MM.1S (cell line): ENCODE measurements at regions not wholly inside any gene's neighbourhood (a gene's known extent, or its start where the extent isn't known, plus 50 kb on each side); places are given as distances from the start of the nearest gene placed in this dataset.
A peak's percentile ranks its signal among the peaks of the same experiment; 100 is the strongest.

Source experiments
- DNase-seq: peaks from one replicate; pipeline ENCODE4 v3.0.0-alpha.2; 2015
- H2AFZ ChIP-seq: fragments of 300-600 bp; sonication (generic); 2 replicates; pipeline ENCODE4 v1.6.0; 2016; ENCODE audit warnings: antibody characterized with exemption, low read length
- H3F3A ChIP-seq: fragments of 300-600 bp; sonication (generic); 2 replicates; pipeline ENCODE4 v1.6.1; 2016; ENCODE audit warnings: mild to moderate bottlenecking, antibody characterized with exemption, low read length, moderate library complexity, mixed read lengths; ENCODE audit not compliant: insufficient read depth
- H3K27ac ChIP-seq: fragments of 300-600 bp; sonication (generic); 2 replicates; pipeline ENCODE4 v1.5.1; 2016; ENCODE audit warnings: mild to moderate bottlenecking, low read length
- H3K27me3 ChIP-seq: fragments of 300-600 bp; sonication (generic); replicated peaks from 2 replicates; pipeline ENCODE4 v1.6.0; 2016; ENCODE audit warnings: low read length; ENCODE audit not compliant: insufficient read depth
- H3K36me3 ChIP-seq: fragments of 300-600 bp; sonication (generic); replicated peaks from 2 replicates; pipeline ENCODE4 v1.6.1; 2016; ENCODE audit warnings: mild to moderate bottlenecking, low read length, mixed read lengths; ENCODE audit not compliant: insufficient read depth
- H3K4me1 ChIP-seq: fragments of 300-600 bp; sonication (generic); 2 replicates; pipeline ENCODE4 v1.6.1; 2016; ENCODE audit warnings: low read length, mixed read lengths
- H3K4me2 ChIP-seq: fragments of 300-600 bp; sonication (generic); 2 replicates; pipeline ENCODE4 v1.6.0; 2016; ENCODE audit warnings: low read depth, low read length
- H3K4me3 ChIP-seq: fragments of 300-600 bp; sonication (generic); 2 replicates; pipeline ENCODE4 v1.5.1; 2016; ENCODE audit warnings: low read length, mixed read lengths
- H3K79me2 ChIP-seq: fragments of 300-600 bp; sonication (generic); 2 replicates; pipeline ENCODE4 v1.6.1; 2016; ENCODE audit warnings: mixed run types, low read length, mixed read lengths
- H3K9ac ChIP-seq: fragments of 300-600 bp; sonication (generic); 2 replicates; pipeline ENCODE4 v1.6.1; 2016; ENCODE audit warnings: low read length, mixed read lengths
- H3K9me2 ChIP-seq: fragments of 300-600 bp; sonication (generic); replicated peaks from 2 replicates; pipeline ENCODE4 v1.6.1; 2016; ENCODE audit warnings: mild to moderate bottlenecking, low read length, mixed read lengths; ENCODE audit not compliant: insufficient read depth
- H3K9me3 ChIP-seq: fragments of 300-600 bp; sonication (generic); replicated peaks from 2 replicates; pipeline ENCODE4 v1.6.1; 2016; ENCODE audit warnings: mild to moderate bottlenecking, low read length, mixed read lengths; ENCODE audit not compliant: insufficient read depth
- H4K20me1 ChIP-seq: fragments of 300-600 bp; sonication (generic); 2 replicates; pipeline ENCODE4 v1.6.1; 2016; ENCODE audit warnings: mild to moderate bottlenecking, low read length, moderate library complexity, mixed read lengths; ENCODE audit not compliant: insufficient read depth
- CTCF ChIP-seq: fragments of 300-600 bp; sonication (generic); IDR thresholded peaks from 2 replicates; pipeline ENCODE4 v1.5.1; 2016; ENCODE audit warnings: antibody characterized with exemption, low read length, mixed read lengths
- EZH2 ChIP-seq: fragments of 300-600 bp; sonication (generic); optimal IDR thresholded peaks from 2 replicates; pipeline ENCODE3; 2017; ENCODE audit warnings: low read depth, mild to moderate bottlenecking, antibody characterized with exemption, low read length, mixed read lengths
- EZH2phosphoT487 ChIP-seq: fragments of 300-600 bp; sonication (generic); IDR thresholded peaks from 2 replicates; pipeline ENCODE4 v1.6.1; 2018; ENCODE audit warnings: antibody characterized with exemption, low read length

- Histone ChIP-seq H3K27ac (peak overlapping the region; percentile 90), H3K9ac (peak overlapping the region; percentile 48; the same call in 1 of the 2 replicates), H3K36me3 (no peaks in the 10 kb centered on the region), H3K4me3 (peak overlapping the region; percentile 34; the same call in 1 of the 2 replicates), H3K9me2 (no peaks in the 10 kb centered on the region), H3K79me2 (no peaks in the 10 kb centered on the region), H4K20me1 (no peaks in the 10 kb centered on the region), H3K4me1 (peaks cover 58% of the 10 kb centered on the region), H3K27me3 (no peaks in the 10 kb centered on the region), H2AFZ (peak overlapping the region; percentile 51; the same call in 1 of the 2 replicates), H3K4me2 (peak overlapping the region; percentile 65), H3F3A (peaks cover 23% of the 10 kb centered on the region), H3K9me3 (no peaks in the 10 kb centered on the region)
- DNase-seq: peak; percentile 84
- TF ChIP-seq EZH2: no peak
- no peak for TF ChIP-seq EZH2phosphoT487
- no peak for TF ChIP-seq CTCF
Observed at GRCh38 chr6:149239573-149240209, 77.8 kb upstream of the TAB2 start.

DNA sequence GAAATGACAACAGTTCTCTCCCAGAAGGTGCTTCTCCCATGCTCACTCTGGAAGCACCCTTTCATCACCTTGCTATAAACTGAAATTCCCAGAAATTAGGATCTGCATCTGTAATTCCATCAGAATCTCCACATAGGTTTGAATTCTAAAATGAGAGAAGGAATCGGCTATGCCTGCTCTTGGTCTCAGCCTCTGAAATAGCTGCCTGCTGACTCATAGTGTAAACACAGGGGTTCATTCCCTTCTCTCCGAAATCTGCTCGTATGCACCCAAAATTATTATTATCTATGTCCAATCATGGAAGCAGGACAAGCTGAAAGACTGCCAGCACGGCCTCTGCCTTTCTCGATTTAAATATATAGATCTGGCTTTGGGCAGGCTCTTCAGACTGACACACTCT is 74.6 kb upstream of the TAB2 start:
- Histone ChIP-seq H3K4me1 (peaks cover 59% of the 10 kb centered on the region), H4K20me1 (no peaks in the 10 kb centered on the region), H3K9me3 (no peaks in the 10 kb centered on the region), H3K36me3 (no peaks in the 10 kb centered on the region), H3K9me2 (no peaks in the 10 kb centered on the region), H3K9ac (no peak overlapping the region), H3F3A (peaks cover 36% of the 10 kb centered on the region), H3K4me2 (no peak overlapping the region), H2AFZ (no peak overlapping the region), H3K27ac (no peak overlapping the region), H3K79me2 (no peaks in the 10 kb centered on the region), H3K4me3 (no peak overlapping the region), H3K27me3 (no peaks in the 10 kb centered on the region)
- DNase-seq: no peak
- TF ChIP-seq CTCF (no peak), EZH2 (no peak), EZH2phosphoT487 (no peak)

- no peaks in the 10 kb centered on the region for H3K36me3 ChIP-seq
- H3K27me3 ChIP-seq: no peaks in the 10 kb centered on the region
Observed at GRCh38 chr6:149244105-149244504, 73.4 kb upstream of the TAB2 start.

More at GRCh38 chr6:149244105-149244504, 73.4 kb upstream of the TAB2 start:
- Histone ChIP-seq H3K9ac (no peak overlapping the region), H3K79me2 (no peaks in the 10 kb centered on the region), H3K4me2 (0 out of 2 replicates have a peak overlapping the region, but pooled peaks have one; percentile 24), H4K20me1 (no peaks in the 10 kb centered on the region), H3K4me1 (peaks cover 53% of the 10 kb centered on the region), H3F3A (peaks cover 32% of the 10 kb centered on the region), H3K9me2 (no peaks in the 10 kb centered on the region), H3K4me3 (no peak overlapping the region), H3K27ac (peak overlapping the region; percentile 18; the same call in 1 of the 2 replicates), H3K9me3 (no peaks in the 10 kb centered on the region), H2AFZ (no peak overlapping the region)
- no peak for DNase-seq
- TF ChIP-seq CTCF (no peak), EZH2phosphoT487 (no peak), EZH2 (no peak)
